Nephron (organoid): ENCODE measurements at regions not wholly inside any gene's neighbourhood (a gene's known extent, or its start where the extent isn't known, plus 50 kb on each side); places are given as distances from the start of the nearest gene placed in this dataset.

ENCODE experiments used
- H3K27ac Mint-ChIP-seq, 3 experiments: 2 replicates each; pipeline ENCODE4 v1.8.0; 2020; ENCODE audit warnings: mixed read lengths in 3 of 3, mild to moderate bottlenecking in 2 of 3, moderate library complexity in 1 of 3
- H3K27me3 Mint-ChIP-seq: 2 replicates; pipeline ENCODE4 v1.8.0; 2021; ENCODE audit warnings: low read depth, mild to moderate bottlenecking, moderate library complexity, mixed read lengths
- H3K36me3 Mint-ChIP-seq: 2 replicates; pipeline ENCODE4 v1.8.0; 2020; ENCODE audit warnings: low read depth, mixed read lengths
- H3K4me1 Mint-ChIP-seq: 2 replicates; pipeline ENCODE4 v1.8.0; 2020; ENCODE audit warnings: mixed read lengths
- H3K4me3 Mint-ChIP-seq, 3 experiments: 2 replicates each; pipeline ENCODE4 v1.8.0; 2020; ENCODE audit warnings: mild to moderate bottlenecking in 3 of 3, mixed read lengths in 3 of 3, moderate library complexity in 2 of 3
- H3K9me3 Mint-ChIP-seq: 2 replicates; pipeline ENCODE4 v1.8.0; 2020; ENCODE audit warnings: mixed read lengths
- CTCF ChIP-seq, 3 experiments: fragments of 200-600 bp; sonication (generic); IDR thresholded peaks; one replicate each; pipeline ENCODE4 v1.5.0; 2021; ENCODE audit warnings: antibody characterized with exemption in 3 of 3; ENCODE audit not compliant: unreplicated experiment in 3 of 3

GRCh38 chr15:70519616-70520015, 243.7 kb downstream of the UACA start:
- H3K4me1 Mint-ChIP-seq, result no peaks in the 10 kb centered on the region
- no peaks in the 10 kb centered on the region for H3K36me3 Mint-ChIP-seq
- peaks cover 18% of the 10 kb centered on the region for H3K27me3 Mint-ChIP-seq
- no peak overlapping the region for H3K4me3 Mint-ChIP-seq
- peaks cover 3% of the 10 kb centered on the region for H3K9me3 Mint-ChIP-seq
- TF ChIP-seq CTCF (IDR thresholded peaks at IDR 0.05; ENCODE audit: unreplicated experiment in 3 of 3), result no peak
- H3K27ac Mint-ChIP-seq, result no peak overlapping the region

GRCh38 chr15:70519004-70519365, 244.4 kb downstream of the UACA start:
- Mint-ChIP-seq H3K36me3 (no peaks in the 10 kb centered on the region), H3K9me3 (peaks cover 3% of the 10 kb centered on the region), H3K4me3 (no peak overlapping the region), H3K27me3 (peaks cover 18% of the 10 kb centered on the region), H3K4me1 (no peaks in the 10 kb centered on the region), H3K27ac (no peak overlapping the region)
- no peak for TF ChIP-seq CTCF (IDR thresholded peaks at IDR 0.05; ENCODE audit: unreplicated experiment in 3 of 3)

- H3K4me3 Mint-ChIP-seq, result no peak overlapping the region
- H3K36me3 Mint-ChIP-seq, result no peaks in the 10 kb centered on the region
- peaks cover 18% of the 10 kb centered on the region for H3K27me3 Mint-ChIP-seq
- no peak for TF ChIP-seq CTCF (IDR thresholded peaks at IDR 0.05; ENCODE audit: unreplicated experiment in 3 of 3)
- no peak overlapping the region for H3K27ac Mint-ChIP-seq
- H3K9me3 Mint-ChIP-seq, result peaks cover 3% of the 10 kb centered on the region
- H3K4me1 Mint-ChIP-seq, result no peaks in the 10 kb centered on the region
Observed at GRCh38 chr15:70518201-70519003, 245.0 kb downstream of the UACA start.

GRCh38 chr15:70517194-70517590, 246.2 kb downstream of the UACA start:
- Mint-ChIP-seq H3K27ac (no peak overlapping the region), H3K4me3 (no peak overlapping the region), H3K36me3 (no peaks in the 10 kb centered on the region), H3K9me3 (peaks cover 3% of the 10 kb centered on the region), H3K27me3 (peaks cover 15% of the 10 kb centered on the region), H3K4me1 (no peaks in the 10 kb centered on the region)
- no peak for TF ChIP-seq CTCF (IDR thresholded peaks at IDR 0.05; ENCODE audit: unreplicated experiment in 3 of 3)

- no peaks in the 10 kb centered on the region for H3K4me1 Mint-ChIP-seq
- H3K27ac Mint-ChIP-seq, result no peak overlapping the region
- H3K9me3 Mint-ChIP-seq, result peaks cover 5% of the 10 kb centered on the region
- no peak overlapping the region for H3K4me3 Mint-ChIP-seq
- H3K27me3 Mint-ChIP-seq, result peaks cover 10% of the 10 kb centered on the region
- no peaks in the 10 kb centered on the region for H3K36me3 Mint-ChIP-seq
- TF ChIP-seq CTCF (IDR thresholded peaks at IDR 0.05; ENCODE audit: unreplicated experiment in 3 of 3), result no peak
Observed at GRCh38 chr15:70516408-70517193, 246.8 kb downstream of the UACA start.
